Epithelial cell of esophagus (primary cell): ENCODE measurements at regions not wholly inside any gene's neighbourhood (a gene's known extent, or its start where the extent isn't known, plus 50 kb on each side); places are given as distances from the start of the nearest gene placed in this dataset.
A peak's percentile ranks its signal among the peaks of the same experiment; 100 is the strongest.

ENCODE experiments used
- DNase-seq: peaks from one replicate; pipeline ENCODE4 v3.0.0; 2010; ENCODE audit warnings: low read depth
- H3K4me3 ChIP-seq: 2 replicates; pipeline ENCODE4 v1.5.1; 2011; ENCODE audit warnings: mild to moderate bottlenecking, low read length, control low read depth
- CTCF ChIP-seq: IDR thresholded peaks from 2 replicates; pipeline ENCODE4 v1.5.1; 2011; ENCODE audit warnings: low read depth, mild to moderate bottlenecking, low read length, control low read depth, inconsistent platforms; ENCODE audit not compliant: insufficient read depth; ENCODE audit errors: missing control alignments

DNA sequence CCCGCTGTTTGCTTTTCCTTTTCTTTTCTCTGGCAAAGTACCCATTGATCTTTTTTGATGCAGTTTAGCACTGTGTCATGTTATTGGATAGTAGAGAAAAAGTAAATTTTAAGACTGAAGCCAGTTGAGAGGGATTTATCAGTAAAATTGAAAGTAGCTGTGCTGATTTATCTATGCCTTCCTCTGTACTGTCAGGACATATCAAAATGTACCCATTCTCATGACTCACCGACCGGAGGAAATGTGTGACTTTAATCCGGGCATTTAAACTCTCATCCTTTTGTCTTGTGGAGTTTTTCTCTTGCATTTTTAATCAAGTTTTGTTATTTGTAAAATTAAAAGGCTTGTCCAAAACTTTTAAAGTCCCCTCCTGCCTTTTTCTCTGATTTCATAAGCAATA lies 276.6 kb upstream of the FMN2 start:
- no peak overlapping the region for H3K4me3 ChIP-seq
- DNase-seq: no peak
- TF ChIP-seq CTCF: no peak

- no peak overlapping the region for H3K4me3 ChIP-seq
- TF ChIP-seq CTCF: peak; percentile 5
- peak; percentile 84 for DNase-seq
Observed at GRCh38 chr1:239816081-239816782, 275.5 kb upstream of the FMN2 start.

GRCh38 chr1:239817276-239817675 lies 274.4 kb upstream of the FMN2 start:
- TF ChIP-seq CTCF: no peak
- no peak for DNase-seq
- H3K4me3 ChIP-seq: no peak overlapping the region

- H3K4me3 ChIP-seq: no peak overlapping the region
- no peak for TF ChIP-seq CTCF
- DNase-seq: no peak
Observed at GRCh38 chr1:239817801-239818200, 273.9 kb upstream of the FMN2 start.

- H3K4me3 ChIP-seq: no peak overlapping the region
- no peak for DNase-seq
- TF ChIP-seq CTCF: no peak
Observed at GRCh38 chr1:239819096-239819495, 272.6 kb upstream of the FMN2 start.

DNA sequence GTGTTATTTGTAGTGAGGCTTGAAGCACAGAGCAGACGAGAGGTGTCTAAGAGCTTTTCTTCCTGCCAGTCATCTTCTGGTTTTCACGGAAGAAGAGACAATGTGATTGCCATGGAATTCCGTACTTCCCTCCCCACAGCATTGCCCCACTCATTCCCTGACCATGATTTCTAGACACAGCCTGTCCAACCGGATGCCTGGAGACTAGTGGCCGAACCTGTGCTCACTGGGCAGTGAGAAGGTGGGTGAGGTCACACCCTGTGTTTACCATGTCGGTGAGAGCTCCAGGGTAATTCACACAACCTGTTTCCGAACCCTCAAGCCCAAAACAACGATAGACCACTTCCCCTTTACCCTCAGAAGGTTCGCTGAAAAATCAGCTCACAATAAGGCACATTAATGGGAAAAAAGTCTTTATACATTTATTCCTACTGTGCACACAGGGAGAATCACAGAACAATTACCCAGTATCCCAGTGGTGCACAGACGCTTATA lies 271.9 kb upstream of the FMN2 start:
- no peak for TF ChIP-seq CTCF
- no peak overlapping the region for H3K4me3 ChIP-seq

GRCh38 chr1:239823852-239824251 lies 267.8 kb upstream of the FMN2 start:
- no peak for DNase-seq
- no peak for TF ChIP-seq CTCF
- no peak overlapping the region for H3K4me3 ChIP-seq

More for the DNA sequence above, 271.9 kb upstream of the FMN2 start:
- DNase-seq: no peak
